DOHH2 (cell line): ENCODE measurements at regions not wholly inside any gene's neighbourhood (a gene's known extent, or its start where the extent isn't known, plus 50 kb on each side); places are given as distances from the start of the nearest gene placed in this dataset.

ENCODE experiments used
- CTCF ChIP-seq: fragments of 200-600 bp; sonication (generic); IDR thresholded peaks from one replicate; pipeline ENCODE4 v1.5.1; 2014; ENCODE audit warnings: antibody characterized with exemption, mild to moderate bottlenecking, low read depth, low read length; ENCODE audit not compliant: poor library complexity, severe bottlenecking
- EZH2phosphoT487 ChIP-seq: fragments of 200-600 bp; sonication (generic); IDR thresholded peaks from 2 replicates; pipeline ENCODE4 v1.6.1; 2017; ENCODE audit warnings: borderline replicate concordance, mild to moderate bottlenecking, antibody characterized with exemption, low read length, moderate library complexity, mixed read lengths

GRCh38 chr3:86673991-86674390 lies 317.0 kb downstream of the VGLL3 start:
- TF ChIP-seq CTCF (no peak), EZH2phosphoT487 (no peak)
